ENCODE measurements at regions not wholly inside any gene's neighbourhood (a gene's known extent, or its start where the extent isn't known, plus 50 kb on each side); places are given as distances from the start of the nearest gene placed in this dataset.

DNA sequence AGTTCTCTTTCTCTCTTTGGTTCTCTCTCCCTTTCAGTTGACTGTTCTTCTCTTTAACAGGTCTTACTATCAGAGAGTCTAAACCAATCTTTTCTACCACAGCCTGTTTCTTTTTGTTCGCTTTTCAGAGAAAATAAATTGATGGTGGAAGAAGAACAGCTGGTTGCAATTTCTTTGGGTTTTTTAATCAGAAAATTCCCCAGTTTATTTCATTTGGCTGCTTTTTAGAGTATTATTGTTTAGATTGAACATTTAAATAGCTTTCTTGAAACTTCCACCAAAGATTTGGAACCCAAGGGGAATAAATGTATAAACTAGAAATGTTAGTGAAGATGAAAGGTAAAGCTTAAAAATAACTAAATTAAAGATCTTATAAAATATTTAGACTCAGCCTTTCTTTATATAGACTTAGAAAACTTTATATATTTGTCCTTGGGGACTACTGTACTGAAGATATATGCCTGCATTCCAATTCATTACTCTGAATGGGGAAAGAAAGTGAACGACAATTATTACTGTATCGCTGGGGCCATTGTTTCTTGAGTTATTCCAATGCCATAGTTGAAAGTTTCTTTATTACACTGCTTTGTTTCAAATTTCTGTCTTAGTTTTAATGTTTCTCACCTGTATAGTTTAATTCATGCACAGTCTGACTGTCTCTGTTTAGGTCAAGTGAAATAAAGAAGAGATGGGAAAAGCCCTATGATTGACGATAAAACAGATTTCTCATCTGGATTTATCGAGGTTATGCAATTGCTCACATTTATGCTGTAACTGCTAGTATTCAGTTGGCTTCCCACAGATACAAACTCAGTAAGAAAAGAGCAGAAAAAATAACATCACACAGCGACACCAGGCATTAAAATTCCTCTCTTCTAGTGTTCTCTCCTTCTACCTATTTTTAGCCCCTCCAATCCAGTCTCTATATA lies 169.4 kb upstream of the CSNK1A1L start:
- Histone ChIP-seq H4K20me1 (ENCODE audit: insufficient read depth, low read length) (no peaks in the 10 kb centered on the region), H3K4me3 (ENCODE audit: low read length) (no peak overlapping the region), H2AFZ (ENCODE audit: low read length) (no peak overlapping the region), H3K9ac (ENCODE audit: low read length) (no peak overlapping the region), H3F3A (ENCODE audit: insufficient read depth, low read length) (no peaks in the 10 kb centered on the region), H3K27ac (ENCODE audit: low read length) (no peak overlapping the region), H3K36me3 (replicated peaks; ENCODE audit: insufficient read depth, low read length) (no peaks in the 10 kb centered on the region), H3K4me1 (ENCODE audit: low read length) (no peaks in the 10 kb centered on the region), H3K9me2 (replicated peaks; ENCODE audit: insufficient read depth, low read length) (no peaks in the 10 kb centered on the region), H3K9me3 (replicated peaks; ENCODE audit: insufficient read depth, low read length) (no peaks in the 10 kb centered on the region), H3K27me3 (replicated peaks; ENCODE audit: insufficient read depth, low read length) (no peaks in the 10 kb centered on the region), H3K4me2 (ENCODE audit: low read depth, low read length) (no peak overlapping the region), H3K79me2 (ENCODE audit: low read length) (no peaks in the 10 kb centered on the region)
- no peak for DNase-seq
- TF ChIP-seq CTCF (IDR thresholded peaks at IDR 0.05; ENCODE audit: low read length) (no peak), EZH2 (optimal IDR thresholded peaks at IDR 0.05; ENCODE audit: low read depth, low read length) (no peak), EZH2phosphoT487 (IDR thresholded peaks at IDR 0.05; ENCODE audit: low read length) (no peak)

DNA sequence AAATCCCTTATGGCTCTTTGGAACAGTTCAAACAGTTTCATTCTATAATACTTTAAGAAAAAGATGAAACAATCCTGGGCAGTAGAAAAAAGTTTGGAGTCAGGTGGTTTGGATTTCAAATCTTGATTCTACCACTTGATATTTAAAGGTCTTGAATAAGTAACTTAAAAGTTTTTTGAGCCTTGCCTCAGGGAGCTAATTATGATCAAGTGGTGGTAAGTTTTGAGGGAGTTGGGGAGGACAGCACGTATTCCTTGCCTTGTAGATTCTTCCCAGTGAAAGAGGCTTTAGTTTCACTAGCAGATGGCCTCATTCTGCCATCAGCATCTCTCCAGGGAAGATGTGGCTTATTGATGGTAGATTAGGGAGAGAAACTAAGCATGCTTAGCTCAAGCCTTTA lies 168.4 kb upstream of the CSNK1A1L start:
- Histone ChIP-seq H2AFZ (ENCODE audit: low read length) (no peak overlapping the region), H3K4me2 (ENCODE audit: low read depth, low read length) (no peak overlapping the region), H3K9me3 (replicated peaks; ENCODE audit: insufficient read depth, low read length) (no peaks in the 10 kb centered on the region), H4K20me1 (ENCODE audit: insufficient read depth, low read length) (no peaks in the 10 kb centered on the region), H3K9me2 (replicated peaks; ENCODE audit: insufficient read depth, low read length) (no peaks in the 10 kb centered on the region), H3K9ac (ENCODE audit: low read length) (no peak overlapping the region), H3K4me1 (ENCODE audit: low read length) (no peaks in the 10 kb centered on the region), H3F3A (ENCODE audit: insufficient read depth, low read length) (no peaks in the 10 kb centered on the region), H3K27ac (ENCODE audit: low read length) (no peak overlapping the region), H3K79me2 (ENCODE audit: low read length) (no peaks in the 10 kb centered on the region), H3K4me3 (ENCODE audit: low read length) (no peak overlapping the region), H3K36me3 (replicated peaks; ENCODE audit: insufficient read depth, low read length) (no peaks in the 10 kb centered on the region), H3K27me3 (replicated peaks; ENCODE audit: insufficient read depth, low read length) (no peaks in the 10 kb centered on the region)
- DNase-seq, result no peak
- TF ChIP-seq EZH2 (optimal IDR thresholded peaks at IDR 0.05; ENCODE audit: low read depth, low read length), result no peak
- TF ChIP-seq CTCF (IDR thresholded peaks at IDR 0.05; ENCODE audit: low read length), result no peak
- no peak for TF ChIP-seq EZH2phosphoT487 (IDR thresholded peaks at IDR 0.05; ENCODE audit: low read length)

GRCh38 chr13:37270226-37271001 lies 164.9 kb upstream of the CSNK1A1L start:
- H3F3A ChIP-seq (ENCODE audit: insufficient read depth, low read length), result no peaks in the 10 kb centered on the region
- H4K20me1 ChIP-seq (ENCODE audit: insufficient read depth, low read length), result no peaks in the 10 kb centered on the region
- H3K4me1 ChIP-seq (ENCODE audit: low read length), result no peaks in the 10 kb centered on the region
- no peak overlapping the region for H3K9ac ChIP-seq (ENCODE audit: low read length)
- no peak overlapping the region for H3K4me3 ChIP-seq (ENCODE audit: low read length)
- no peak for DNase-seq
- no peaks in the 10 kb centered on the region for H3K79me2 ChIP-seq (ENCODE audit: low read length)
- H3K9me3 ChIP-seq (replicated peaks; ENCODE audit: insufficient read depth, low read length), result no peaks in the 10 kb centered on the region
- TF ChIP-seq EZH2phosphoT487 (IDR thresholded peaks at IDR 0.05; ENCODE audit: low read length), result no peak
- TF ChIP-seq EZH2 (optimal IDR thresholded peaks at IDR 0.05; ENCODE audit: low read depth, low read length), result no peak
- no peak for TF ChIP-seq CTCF (IDR thresholded peaks at IDR 0.05; ENCODE audit: low read length)
- H3K4me2 ChIP-seq (ENCODE audit: low read depth, low read length), result no peak overlapping the region
- H3K27ac ChIP-seq (ENCODE audit: low read length), result no peak overlapping the region
- H3K27me3 ChIP-seq (replicated peaks; ENCODE audit: insufficient read depth, low read length), result no peaks in the 10 kb centered on the region
- H3K9me2 ChIP-seq (replicated peaks; ENCODE audit: insufficient read depth, low read length), result no peaks in the 10 kb centered on the region
- no peaks in the 10 kb centered on the region for H3K36me3 ChIP-seq (replicated peaks; ENCODE audit: insufficient read depth, low read length)
- H2AFZ ChIP-seq (ENCODE audit: low read length), result no peak overlapping the region
